H1 (cell line): ENCODE measurements at regions not wholly inside any gene's neighbourhood (a gene's known extent, or its start where the extent isn't known, plus 50 kb on each side); places are given as distances from the start of the nearest gene placed in this dataset.

Experiments
- CTCF ChIA-PET: fragments of 300-600 bp; sonication (Branson Sonifier 250); formaldehyde crosslinking; loops from one replicate; lab custom pipeline; 2021; ENCODE audit not compliant: partially characterized antibody; lab: Charles Lee
- POLR2A ChIA-PET: fragments of 300-600 bp; sonication (Branson Sonifier 250); formaldehyde crosslinking; loops from one replicate; lab custom pipeline; 2021; ENCODE audit warnings: inconsistent platforms; ENCODE audit not compliant: partially characterized antibody; lab: Charles Lee
- DNase-seq, 2 experiments: peaks; one replicate each; pipeline versions ENCODE4 v3.0.0 to v3.0.0-alpha.2; 2010 to 2022; ENCODE audit warnings: low spot score in 2 of 2, low read depth in 1 of 2, mixed read lengths in 1 of 2
- FAIRE-seq: peaks from 2 replicates; lab custom pipeline; 2011; peaks lifted over from hg19 to GRCh38; lab: Jason Lieb, UNC
- H2AFZ ChIP-seq: 2 replicates; pipeline ENCODE4 v1.8.1; 2012; ENCODE audit warnings: low read length, inconsistent platforms
- H2AK5ac ChIP-seq: 2 replicates; pipeline ENCODE4 v1.6.1; 2013; ENCODE audit warnings: low read depth, low read length
- H2BK120ac ChIP-seq: replicated peaks from 2 replicates; pipeline ENCODE3; 2013; ENCODE audit warnings: low read depth, low read length, inconsistent platforms
- H2BK12ac ChIP-seq: 2 replicates; pipeline ENCODE4 v1.6.1; 2013; ENCODE audit warnings: low read depth, low read length
- H2BK15ac ChIP-seq: 2 replicates; pipeline ENCODE4 v1.6.1; 2013; ENCODE audit warnings: low read length
- H2BK20ac ChIP-seq: 2 replicates; pipeline ENCODE4 v1.6.1; 2013; ENCODE audit warnings: low read length
- H2BK5ac ChIP-seq: 2 replicates; pipeline ENCODE4 v1.6.1; 2013; ENCODE audit warnings: low read depth, low read length
- H3K14ac ChIP-seq: 2 replicates; pipeline ENCODE4 v1.6.1; 2013; ENCODE audit warnings: inconsistent platforms; ENCODE audit not compliant: insufficient read length
- H3K18ac ChIP-seq: 2 replicates; pipeline ENCODE4 v1.6.1; 2013; ENCODE audit warnings: low read length; ENCODE audit errors: extremely low read depth
- H3K23ac ChIP-seq: 2 replicates; pipeline ENCODE4 v1.6.1; 2013; ENCODE audit warnings: inconsistent platforms; ENCODE audit not compliant: insufficient read length
- H3K23me2 ChIP-seq: 2 replicates; pipeline ENCODE4 v1.6.1; 2013; ENCODE audit warnings: low read depth, low read length
- H3K27ac ChIP-seq: 2 replicates; pipeline ENCODE4 v1.6.1; 2011; ENCODE audit warnings: low read depth, low read length, inconsistent platforms
- H3K27me3 ChIP-seq, 4 experiments: replicated peaks in 1 of 4; 1 replicate in 1 of 4; 2 replicates in 3 of 4; pipeline versions ENCODE4 v1.6.1 to v1.8.1; 2011 to 2013; ENCODE audit warnings: low read length in 3 of 4, mild to moderate bottlenecking in 3 of 4, inconsistent platforms in 2 of 4, mixed read lengths in 2 of 4, moderate library complexity in 1 of 4; ENCODE audit not compliant: control insufficient read depth in 3 of 4, insufficient read depth in 3 of 4; ENCODE audit errors: extremely low read depth in 1 of 4
- H3K36me3 ChIP-seq, 4 experiments: 2 replicates each; pipeline versions ENCODE4 v1.6.1 to v1.8.1; 2011 to 2013; ENCODE audit warnings: mild to moderate bottlenecking in 4 of 4, low read length in 3 of 4, moderate library complexity in 2 of 4, control low read depth in 1 of 4, inconsistent platforms in 1 of 4; ENCODE audit not compliant: insufficient read depth in 4 of 4, control insufficient read depth in 2 of 4
- H3K4ac ChIP-seq: replicated peaks from 2 replicates; pipeline ENCODE3; 2013; ENCODE audit warnings: low read length, low read depth, mixed read lengths, inconsistent platforms; ENCODE audit not compliant: insufficient read length
- H3K4me1 ChIP-seq, 4 experiments: replicated peaks in 1 of 4; 1 replicate in 1 of 4; 2 replicates in 3 of 4; pipeline versions ENCODE4 v1.6.1 to v1.8.1; 2011 to 2013; ENCODE audit warnings: low read length in 3 of 4, inconsistent platforms in 2 of 4, mixed read lengths in 1 of 4; ENCODE audit not compliant: insufficient read depth in 4 of 4, control insufficient read depth in 3 of 4
- H3K4me2 ChIP-seq, 2 experiments: 2 replicates each; pipeline versions ENCODE4 v1.6.1 to v1.8.1; 2011 to 2013; ENCODE audit warnings: low read depth in 2 of 2, low read length in 2 of 2, control low read depth in 1 of 2, inconsistent platforms in 1 of 2, mild to moderate bottlenecking in 1 of 2; ENCODE audit not compliant: insufficient read depth in 1 of 2
- H3K4me3 ChIP-seq, 4 experiments: fragments of 200-600, 300-600 bp in 1 of 4; sonication (generic), shearing (Covaris generic), sonication (Bioruptor Twin) in 1 of 4; 2 replicates each; pipeline versions ENCODE4 v1.5.1 to v1.8.1; 2011 to 2016; ENCODE audit warnings: low read length in 4 of 4, low read depth in 3 of 4, control low read depth in 2 of 4, inconsistent platforms in 2 of 4, mild to moderate bottlenecking in 2 of 4, mixed read lengths in 1 of 4, moderate library complexity in 1 of 4; ENCODE audit not compliant: insufficient read depth in 2 of 4; ENCODE audit errors: extremely low read depth in 1 of 4
- H3K56ac ChIP-seq: replicated peaks from 2 replicates; pipeline ENCODE3; 2013; ENCODE audit warnings: low read depth, mild to moderate bottlenecking, mixed read lengths, low read length, inconsistent platforms; ENCODE audit not compliant: insufficient read length
- H3K79me1 ChIP-seq: 2 replicates; pipeline ENCODE4 v1.6.1; 2013; ENCODE audit warnings: low read depth, low read length, control low read depth
- H3K79me2 ChIP-seq, 2 experiments: 2 replicates each; pipeline versions ENCODE4 v1.6.1 to v1.8.1; 2012 to 2013; ENCODE audit warnings: low read length in 2 of 2, mild to moderate bottlenecking in 2 of 2, inconsistent platforms in 1 of 2; ENCODE audit not compliant: insufficient read depth in 2 of 2, control insufficient read depth in 1 of 2
- H3K9ac ChIP-seq, 4 experiments: replicated peaks in 1 of 4; 1 replicate in 1 of 4; 2 replicates in 3 of 4; pipeline versions ENCODE4 v1.6.1 to v1.8.1; 2011 to 2013; ENCODE audit warnings: low read depth in 3 of 4, low read length in 3 of 4, control low read depth in 2 of 4, mild to moderate bottlenecking in 2 of 4, moderate library complexity in 2 of 4, inconsistent platforms in 1 of 4; ENCODE audit errors: extremely low read depth in 1 of 4
- H3K9me3 ChIP-seq, 2 experiments: 2 replicates each; pipeline versions ENCODE4 v1.6.1 to v1.8.1; 2012 to 2013; ENCODE audit warnings: mild to moderate bottlenecking in 2 of 2, moderate library complexity in 2 of 2, control low read depth in 1 of 2, inconsistent platforms in 1 of 2, low read depth in 1 of 2, low read length in 1 of 2, mixed read lengths in 1 of 2; ENCODE audit not compliant: insufficient read depth in 2 of 2
- H4K20me1 ChIP-seq, 2 experiments: replicated peaks in 1 of 2; 2 replicates each; pipeline versions ENCODE3 to v1.8.1; 2011 to 2013; ENCODE audit warnings: inconsistent platforms in 2 of 2, low read length in 2 of 2, mild to moderate bottlenecking in 1 of 2; ENCODE audit not compliant: insufficient read depth in 2 of 2, control insufficient read depth in 1 of 2
- H4K5ac ChIP-seq: 2 replicates; pipeline ENCODE4 v1.6.1; 2013; ENCODE audit warnings: low read length, low read depth, mixed read lengths, inconsistent platforms; ENCODE audit not compliant: insufficient read length
- H4K8ac ChIP-seq: 2 replicates; pipeline ENCODE4 v1.8.0; 2013; ENCODE audit warnings: mild to moderate bottlenecking, moderate library complexity, low read length, inconsistent platforms; ENCODE audit not compliant: insufficient read depth; ENCODE audit errors: extremely low read depth
- H4K91ac ChIP-seq: replicated peaks from 2 replicates; pipeline ENCODE3; 2013; ENCODE audit warnings: low read length, mixed read lengths, inconsistent platforms; ENCODE audit not compliant: insufficient read length
- CREB1 ChIP-seq: IDR thresholded peaks from 2 replicates; pipeline ENCODE4 v1.6.1; 2012; ENCODE audit warnings: inconsistent platforms
- KDM5A ChIP-seq: fragments of 200-600 bp; IDR thresholded peaks from 2 replicates; pipeline ENCODE4 v1.7.1; 2012; ENCODE audit warnings: mild to moderate bottlenecking, low read length, inconsistent platforms, mixed read lengths
- RNF2 ChIP-seq: fragments of 200-900, 300-1000 bp; sonication (generic); IDR thresholded peaks from 2 replicates; pipeline ENCODE4 v1.7.1; 2016; ENCODE audit warnings: borderline replicate concordance, low read depth, mild to moderate bottlenecking, antibody characterized with exemption, low read length; ENCODE audit not compliant: poor library complexity, severe bottlenecking; ENCODE audit errors: missing control alignments
- SAP30 ChIP-seq: fragments of 300-600 bp; sonication (generic); IDR thresholded peaks from 2 replicates; pipeline ENCODE4 v1.7.1; 2012; ENCODE audit warnings: low read length, moderate library complexity, mild to moderate bottlenecking, inconsistent platforms; ENCODE audit not compliant: insufficient read depth, insufficient replicate concordance
- SIRT6 ChIP-seq: IDR thresholded peaks from one replicate; pipeline ENCODE4 v1.7.1; 2012; ENCODE audit warnings: low read length, inconsistent platforms
- WGBS, 2 experiments: shearing (Covaris generic) in 1 of 2; methylation state at CpG; one replicate each; pipeline versions ENCODE4 v1.1.6 to v1.1.7; 2013 to 2015; ENCODE audit warnings: low lambda C conversion rate in 2 of 2, mixed read lengths in 2 of 2, inconsistent platforms in 1 of 2, low coverage in 1 of 2, missing lambda C conversion rate in 1 of 2; ENCODE audit not compliant: insufficient replicate concordance in 2 of 2, insufficient coverage in 1 of 2, insufficient read length in 1 of 2; ENCODE audit errors: extremely low coverage in 1 of 2, missing lambda C conversion rate in 1 of 2; 5-methylcytosine and 5-hydroxymethylcytosine counted together

DNA sequence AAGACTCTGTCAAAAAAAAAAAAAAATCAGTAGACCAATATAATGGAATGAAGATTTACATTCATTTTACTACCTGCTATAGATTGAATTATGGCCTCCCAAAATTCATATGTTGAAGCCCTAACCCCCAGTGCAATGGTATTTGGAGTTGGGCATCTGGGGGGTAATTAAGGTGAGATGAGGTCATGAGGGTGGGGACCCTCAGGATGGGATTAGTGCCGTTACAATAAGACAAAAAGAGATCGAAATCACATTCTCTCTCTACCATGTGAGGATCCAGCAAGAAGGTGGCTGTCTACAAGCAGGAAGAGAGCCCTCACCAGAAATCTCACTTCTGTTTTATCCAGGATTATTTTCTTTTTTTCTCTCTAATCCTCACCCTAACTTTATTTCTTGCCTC is 100.6 kb upstream of the LOC128125822 start:
- Histone ChIP-seq H2BK5ac (no peak overlapping the region), H4K91ac (no peak overlapping the region), H3K4me2 (no peak overlapping the region), H2BK12ac (no peak overlapping the region), H3K4me1 (peaks cover 0 to 4% (median 3%) of the 10 kb centered on the region in 4 experiments; a peak in 2 of 7 replicates), H3K27ac (no peak overlapping the region), H3K56ac (no peak overlapping the region), H3K23me2 (no peaks in the 10 kb centered on the region), H3K36me3 (no peaks in the 10 kb centered on the region), H4K20me1 (no peaks in the 10 kb centered on the region), H4K8ac (no peak overlapping the region), H2AFZ (no peak overlapping the region), H3K4ac (no peak overlapping the region), H3K79me2 (no peaks in the 10 kb centered on the region), H3K9ac (no peak overlapping the region), H3K9me3 (no peaks in the 10 kb centered on the region), H3K18ac (no peak overlapping the region), H2AK5ac (no peak overlapping the region), H3K79me1 (no peaks in the 10 kb centered on the region), H3K23ac (no peak overlapping the region), H4K5ac (no peak overlapping the region), H2BK20ac (no peak overlapping the region), H3K4me3 (no peak overlapping the region), H3K14ac (no peak overlapping the region), H3K27me3 (no peaks in the 10 kb centered on the region), H2BK15ac (no peak overlapping the region), H2BK120ac (no peak overlapping the region)
- 90% methylated on average over 2 of the region's 2 CpGs; no CpG with 5 or more reads in 1 of the 2 experiments for WGBS, 2 experiments
- FAIRE-seq (no peak), DNase-seq (no peak)
- TF ChIP-seq KDM5A (no peak), RNF2 (no peak), SAP30 (no peak), CREB1 (no peak), SIRT6 (no peak)
- CTCF ChIA-PET = interaction anchor here (1.6 kb wide), 1 partner anchor 17 kb away, joined by 3 read pairs; no protein-coding TSS in a partner anchor
- POLR2A ChIA-PET = no interaction called here
